Left colon (tissue), 2 donors: ENCODE measurements at regions not wholly inside any gene's neighbourhood (a gene's known extent, or its start where the extent isn't known, plus 50 kb on each side); places are given as distances from the start of the nearest gene placed in this dataset.
"Not testable (repeated sequence)": the region's sequence is repeated elsewhere in the genome, so short reads cannot be mapped to it uniquely, and the experiment has no call there.

Experiments
- ATAC-seq: fragments of 200-7000 bp; cut with Tn5 transposase; one replicate; pipeline ENCODE4 v1.9.1; 2020; ENCODE audit warnings: mild to moderate bottlenecking, moderate library complexity
- DNase-seq, 2 donors: peaks; one replicate each; pipeline ENCODE4 v3.0.0-alpha.2; 2020
- intact Hi-C, 2 donors: fragments of 100-400 bp; cut with DNase I in 1 of 2; cut with micrococcal nuclease in 1 of 2; formaldehyde crosslinking; loops; one replicate each; pipeline versions ENCODE4 v1.11.2 to v1.14.0; 2022; cut with DNase I, micrococcal nuclease
- donor health status: DM: no; HTN: no; CAD: no.
- donor health status: DM: yes; HTN: yes; CAD: no.

GRCh38 chr15:95171564-95171963 lies 940.2 kb downstream of the MCTP2 start:
- intact Hi-C loops = no loop called here
- DNase-seq (no peak), ATAC-seq (no peak)

- ATAC-seq = no peak
- no peak for DNase-seq
- intact Hi-C loops = no loop called here
Measured at GRCh38 chr15:95174301-95175259, 943.2 kb downstream of the MCTP2 start.

- intact Hi-C loops = no loop called here
- ATAC-seq = no peak
- no peak for DNase-seq
Measured at GRCh38 chr15:95175914-95176658, 944.7 kb downstream of the MCTP2 start.

GRCh38 chr15:95176794-95177577 lies 945.6 kb downstream of the MCTP2 start:
- DNase-seq = no peak
- intact Hi-C loops = no loop called here
- ATAC-seq = no peak

GRCh38 chr15:95180530-95180929 lies 949.2 kb downstream of the MCTP2 start:
- intact Hi-C loops = no loop called here
- no peak for ATAC-seq
- no peak for DNase-seq

GRCh38 chr15:95182091-95182490 lies 950.7 kb downstream of the MCTP2 start:
- intact Hi-C loops = no loop called here
- DNase-seq (no peak), ATAC-seq (no peak)

- DNase-seq (no peak), ATAC-seq (no peak)
- intact Hi-C loops = no loop called here
Measured at GRCh38 chr15:95192923-95193322, 961.6 kb downstream of the MCTP2 start.

- DNase-seq (no peak), ATAC-seq (no peak)
- intact Hi-C loops = no loop called here
Measured at GRCh38 chr15:95194746-95195145, 963.4 kb downstream of the MCTP2 start.

GRCh38 chr15:95196176-95196915 lies 965.0 kb downstream of the MCTP2 start:
- DNase-seq (no peak), ATAC-seq (no peak)

GRCh38 chr15:95202569-95203349 lies 971.4 kb downstream of the MCTP2 start:
- ATAC-seq = no peak
- intact Hi-C loops = no loop called here

More at GRCh38 chr15:95196176-95196915, 965.0 kb downstream of the MCTP2 start:
- intact Hi-C loops = no loop called here

GRCh38 chr15:95205077-95205476 lies 973.7 kb downstream of the MCTP2 start:
- DNase-seq = no peak
- ATAC-seq = no peak
- intact Hi-C loops = no loop called here

More at GRCh38 chr15:95202569-95203349, 971.4 kb downstream of the MCTP2 start:
- DNase-seq = no peak

- intact Hi-C loops, ATAC-seq, DNase-seq: not testable (repeated sequence)
Measured at GRCh38 chr15:95205830-95206229, 974.5 kb downstream of the MCTP2 start.

GRCh38 chr15:95208071-95208470 lies 976.7 kb downstream of the MCTP2 start:
- no peak for DNase-seq
- no peak for ATAC-seq
- intact Hi-C loops = no loop called here

GRCh38 chr15:95208988-95209387 lies 977.6 kb downstream of the MCTP2 start:
- no peak for ATAC-seq

GRCh38 chr15:95210436-95210981 lies 979.1 kb downstream of the MCTP2 start:
- ATAC-seq (no peak), DNase-seq (no peak)
- intact Hi-C loops = no loop called here

More at GRCh38 chr15:95208988-95209387, 977.6 kb downstream of the MCTP2 start:
- no peak for DNase-seq
- intact Hi-C loops = no loop called here

GRCh38 chr15:95215017-95215416 lies 983.7 kb downstream of the MCTP2 start:
- intact Hi-C loops = no loop called here
- ATAC-seq (no peak), DNase-seq (no peak)

GRCh38 chr15:95226835-95227234 lies 995.5 kb downstream of the MCTP2 start:
- ATAC-seq = no peak
- no peak for DNase-seq

More at GRCh38 chr15:95226835-95227234, 995.5 kb downstream of the MCTP2 start:
- intact Hi-C loops = no loop called here
